Esophagus muscularis mucosa (tissue), 4 donors: ENCODE measurements at regions not wholly inside any gene's neighbourhood (a gene's known extent, or its start where the extent isn't known, plus 50 kb on each side); places are given as distances from the start of the nearest gene placed in this dataset.

ENCODE experiments used
- DNase-seq: peaks from one replicate; pipeline ENCODE4 v3.0.0-alpha.2; 2017; ENCODE audit errors: extremely low spot score
- H3K27ac ChIP-seq, 4 donors: fragments of 200-600 bp; sonication (generic); replicated peaks in 1 of 4; 1 replicate in 3 of 4; 2 replicates in 1 of 4; pipeline ENCODE4 v1.5.1; 2016 to 2019; ENCODE audit warnings: mild to moderate bottlenecking in 1 of 4
- H3K27me3 ChIP-seq, 4 donors: fragments of 200-600 bp; sonication (generic); one replicate each; pipeline versions ENCODE4 v1.5.1 to v1.6.0; 2016 to 2019
- H3K36me3 ChIP-seq, 4 donors: fragments of 200-600 bp; sonication (generic); one replicate each; pipeline ENCODE4 v1.5.1; 2016 to 2019
- H3K4me1 ChIP-seq, 4 donors: fragments of 200-600 bp; sonication (generic); one replicate each; pipeline ENCODE4 v1.5.1; 2016 to 2019
- H3K4me3 ChIP-seq, 4 donors: fragments of 200-600 bp; sonication (generic); 1 replicate in 2 of 4; 2 replicates in 2 of 4; pipeline ENCODE4 v1.5.1; 2016 to 2019; ENCODE audit warnings: mild to moderate bottlenecking in 4 of 4, moderate library complexity in 1 of 4
- H3K9me3 ChIP-seq, 4 donors: fragments of 200-600 bp; sonication (generic); 1 replicate in 3 of 4; 2 replicates in 1 of 4; pipeline ENCODE4 v1.5.1; 2016 to 2019
- CTCF ChIP-seq, 3 experiments: fragments of 200-600 bp in 2 of 3; fragments of 450-650 bp in 1 of 3; sonication (generic) in 2 of 3; IDR thresholded peaks; one replicate each; pipeline ENCODE4 v1.5.1; 2017 to 2019; ENCODE audit warnings: antibody characterized with exemption in 3 of 3, mild to moderate bottlenecking in 2 of 3, moderate library complexity in 1 of 3
- EP300 ChIP-seq: sonication (generic); formaldehyde crosslinking; IDR thresholded peaks from one replicate; pipeline ENCODE4 v1.6.1; 2017; ENCODE audit warnings: antibody characterized with exemption
- POLR2A ChIP-seq: fragments of 450-650 bp; IDR thresholded peaks from one replicate; pipeline ENCODE4 v1.6.1; 2017; ENCODE audit warnings: antibody characterized with exemption, moderate library complexity, mild to moderate bottlenecking, low read depth
- POLR2AphosphoS5 ChIP-seq, 2 donors: sonication (generic); formaldehyde crosslinking; IDR thresholded peaks; one replicate each; pipeline ENCODE4 v1.6.1; 2017; ENCODE audit warnings: antibody characterized with exemption in 2 of 2
- WGBS: methylation state at CpG from one replicate; pipeline ENCODE4 v1.1.5; 2018; 5-methylcytosine and 5-hydroxymethylcytosine counted together
- intact Hi-C: fragments of 100-400 bp; cut with DNase I; formaldehyde crosslinking; loops from one replicate; pipeline ENCODE4 v1.15.1; 2023

DNA sequence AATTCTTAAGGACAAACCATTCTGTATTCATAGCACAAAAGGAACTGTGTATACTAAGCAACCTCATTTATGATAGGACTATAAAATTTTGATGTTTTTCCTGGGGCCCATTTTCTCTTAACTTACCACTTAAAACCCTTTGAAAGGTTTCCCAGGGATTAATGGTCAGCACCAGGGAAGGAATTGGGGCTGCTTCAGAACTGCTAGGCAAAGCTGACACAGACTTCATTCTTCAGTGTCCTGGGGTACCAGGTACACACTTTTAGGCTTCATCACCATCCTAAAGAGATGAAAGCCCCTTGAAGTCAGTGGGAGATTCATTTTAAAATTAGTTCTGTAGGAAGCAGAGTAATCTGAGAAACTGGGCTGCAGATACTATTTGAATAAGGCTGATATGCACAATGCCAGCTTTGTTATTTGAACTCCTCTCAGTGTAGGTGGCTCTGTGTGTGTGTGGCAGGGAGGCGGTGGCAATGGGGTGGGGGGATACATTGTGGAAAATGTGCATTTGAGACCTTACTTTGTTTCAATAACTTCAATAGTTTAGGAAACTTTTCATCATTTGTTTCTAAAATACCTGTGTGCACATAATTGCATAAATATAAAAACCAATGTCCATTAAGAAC lies 329.3 kb upstream of the DCN start:
- 94% methylated on average over 1 of the region's 1 CpG for WGBS
- no peak for TF ChIP-seq POLR2AphosphoS5 (IDR thresholded peaks at IDR 0.05)
- H3K27ac ChIP-seq, result no peak overlapping the region
- H3K4me1 ChIP-seq, result peaks cover 0 to 6% (median 0%) of the 10 kb centered on the region in 4 donors
- no peak for DNase-seq
- H3K4me3 ChIP-seq, result no peak overlapping the region
- H3K9me3 ChIP-seq, result no peaks in the 10 kb centered on the region
- H3K27me3 ChIP-seq, result no peaks in the 10 kb centered on the region
- H3K36me3 ChIP-seq, result no peaks in the 10 kb centered on the region
- intact Hi-C loops, result no loop called here

- Histone ChIP-seq H3K27ac (no peak overlapping the region), H3K4me1 (peaks cover 5 to 7% (median 6%) of the 10 kb centered on the region in 4 donors), H3K9me3 (peaks cover 0 to 1% (median 0%) of the 10 kb centered on the region in 4 donors), H3K36me3 (no peaks in the 10 kb centered on the region), H3K4me3 (no peak overlapping the region), H3K27me3 (no peaks in the 10 kb centered on the region)
- intact Hi-C loops, result no loop called here
- TF ChIP-seq EP300 (no peak), CTCF (IDR thresholded peaks at IDR 0.05) (no peak), POLR2AphosphoS5 (IDR thresholded peaks at IDR 0.05) (no peak), POLR2A (no peak)
- DNase-seq, result no peak
- WGBS, result 67% methylated on average over 1 of the region's 1 CpG
Measured at GRCh38 chr12:91507754-91508153, 325.1 kb upstream of the DCN start.

DNA sequence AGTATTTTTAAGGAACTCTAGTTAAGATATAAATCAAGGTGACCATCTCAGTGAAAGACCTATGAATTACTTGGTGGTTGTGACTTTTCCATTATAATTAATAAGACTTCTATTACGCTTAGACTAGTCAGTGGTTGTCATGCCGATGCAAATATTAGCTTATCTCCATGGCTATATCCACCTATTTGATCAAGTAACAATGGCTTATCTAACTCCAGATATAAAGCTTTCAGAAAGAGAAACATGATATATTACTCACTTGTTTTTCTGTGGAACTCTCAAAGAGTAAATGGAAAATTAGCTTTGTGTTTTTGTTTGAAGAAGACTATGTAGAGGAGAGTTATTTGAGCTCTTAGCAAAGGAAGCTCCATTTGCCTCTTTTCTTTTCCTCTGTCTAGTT lies 323.8 kb upstream of the DCN start:
- Histone ChIP-seq H3K27ac (no peak overlapping the region), H3K27me3 (no peaks in the 10 kb centered on the region), H3K36me3 (no peaks in the 10 kb centered on the region), H3K4me1 (peaks cover 5 to 7% (median 6%) of the 10 kb centered on the region in 4 donors), H3K4me3 (no peak overlapping the region), H3K9me3 (peaks cover 0 to 7% (median 0%) of the 10 kb centered on the region in 4 donors)
- 91% methylated on average over 2 of the region's 2 CpGs for WGBS
- DNase-seq, result no peak
- TF ChIP-seq EP300, result no peak
- TF ChIP-seq POLR2A, result no peak
- TF ChIP-seq POLR2AphosphoS5 (IDR thresholded peaks at IDR 0.05), result no peak
- TF ChIP-seq CTCF (IDR thresholded peaks at IDR 0.05), result no peak
- intact Hi-C loops, result no loop called here

GRCh38 chr12:91505006-91505405 lies 322.4 kb upstream of the DCN start:
- intact Hi-C loops, result no loop called here
- H3K27ac ChIP-seq, result no peak overlapping the region
- peaks cover 0 to 7% (median 0%) of the 10 kb centered on the region in 4 donors for H3K9me3 ChIP-seq
- no peaks in the 10 kb centered on the region for H3K36me3 ChIP-seq
- H3K4me3 ChIP-seq, result no peak overlapping the region
- peaks cover 5 to 7% (median 6%) of the 10 kb centered on the region in 4 donors for H3K4me1 ChIP-seq
- TF ChIP-seq CTCF (IDR thresholded peaks at IDR 0.05), result no peak
- TF ChIP-seq POLR2A, result no peak
- TF ChIP-seq POLR2AphosphoS5 (IDR thresholded peaks at IDR 0.05), result no peak
- no peak for TF ChIP-seq EP300
- no peaks in the 10 kb centered on the region for H3K27me3 ChIP-seq
- DNase-seq, result no peak

GRCh38 chr12:91502208-91502607 lies 319.6 kb upstream of the DCN start:
- Histone ChIP-seq H3K9me3 (peaks cover 0 to 7% (median 0%) of the 10 kb centered on the region in 4 donors), H3K4me3 (no peak overlapping the region), H3K36me3 (no peaks in the 10 kb centered on the region), H3K27me3 (no peaks in the 10 kb centered on the region), H3K4me1 (peaks cover 0 to 7% (median 6%) of the 10 kb centered on the region in 4 donors), H3K27ac (no peak overlapping the region)
- WGBS, result 93% methylated on average over 4 of the region's 4 CpGs
- no peak for TF ChIP-seq POLR2AphosphoS5 (IDR thresholded peaks at IDR 0.05)
- TF ChIP-seq POLR2A, result no peak
- TF ChIP-seq EP300, result no peak
- no peak for TF ChIP-seq CTCF (IDR thresholded peaks at IDR 0.05)
- intact Hi-C loops, result no loop called here
- no peak for DNase-seq
